GM12878 (cell line): ENCODE measurements at regions not wholly inside any gene's neighbourhood (a gene's known extent, or its start where the extent isn't known, plus 50 kb on each side); places are given as distances from the start of the nearest gene placed in this dataset.

ENCODE experiments used
- ASH2L ChIP-seq: fragments of 300-600, 200-600 bp; sonication (generic); IDR thresholded peaks from 2 replicates; pipeline ENCODE4 v1.6.1; 2017; ENCODE audit warnings: low read depth, mild to moderate bottlenecking, borderline replicate concordance
- CHD2 ChIP-seq: IDR thresholded peaks from 2 replicates; pipeline ENCODE4 v1.6.1; 2011; ENCODE audit warnings: low read depth, low read length, improper control_type of control experiment, borderline replicate concordance
- CHD4 ChIP-seq: fragments of 200-600 bp; sonication (generic); IDR thresholded peaks from 2 replicates; pipeline ENCODE4 v1.6.1; 2016; ENCODE audit warnings: mild to moderate bottlenecking
- ETV6 ChIP-seq, 2 experiments: fragments of 450-650 bp in 1 of 2; IDR thresholded peaks in 1 of 2; conservative IDR thresholded peaks in 1 of 2; 2 replicates each; pipeline ENCODE4 v1.6.1; 2014; ENCODE audit warnings: antibody characterized with exemption in 1 of 2, borderline replicate concordance in 1 of 2, low read depth in 1 of 2, mild to moderate bottlenecking in 1 of 2, moderate library complexity in 1 of 2
- NFXL1 ChIP-seq: fragments of 450-650 bp; IDR thresholded peaks from 2 replicates; pipeline ENCODE4 v1.6.1; 2017; ENCODE audit warnings: antibody characterized with exemption, mild to moderate bottlenecking, borderline replicate concordance
- NFYA ChIP-seq: IDR thresholded peaks from 2 replicates; pipeline ENCODE4 v1.6.1; 2011; ENCODE audit warnings: low read depth, mild to moderate bottlenecking, low read length, improper control_type of control experiment, borderline replicate concordance
- POLR2AphosphoS2 ChIP-seq: IDR thresholded peaks from 2 replicates; pipeline ENCODE4 v1.6.1; 2011; ENCODE audit warnings: low read depth, mild to moderate bottlenecking, low read length, improper control_type of control experiment, moderate library complexity
- RB1 ChIP-seq: fragments of 450-650 bp; formaldehyde crosslinking; IDR thresholded peaks from 2 replicates; pipeline ENCODE4 v1.6.1; 2017; ENCODE audit warnings: mild to moderate bottlenecking, borderline replicate concordance
- RELB ChIP-seq: fragments of 450-650 bp; IDR thresholded peaks from 2 replicates; pipeline ENCODE4 v1.6.1; 2017; ENCODE audit warnings: low read depth, mild to moderate bottlenecking, moderate library complexity
- SP1 ChIP-seq: IDR thresholded peaks from one replicate; pipeline ENCODE4 v1.6.1; 2011; ENCODE audit warnings: low read depth, low read length
- STAT3 ChIP-seq: IDR thresholded peaks from 2 replicates; pipeline ENCODE4 v1.6.1; 2011; ENCODE audit warnings: low read depth, low read length, improper control_type of control experiment
- USF1 ChIP-seq: IDR thresholded peaks from 2 replicates; pipeline ENCODE4 v1.6.1; 2011; ENCODE audit warnings: borderline replicate concordance, low read depth, mild to moderate bottlenecking, moderate library complexity, mixed read lengths, low read length; ENCODE audit not compliant: insufficient read depth; ENCODE audit errors: extremely low read length
- ZNF384 ChIP-seq: IDR thresholded peaks from 2 replicates; pipeline ENCODE4 v1.6.1; 2012; ENCODE audit warnings: low read depth, mild to moderate bottlenecking, low read length, improper control_type of control experiment, borderline replicate concordance

GRCh38 chr22:19643448-19644313 is 70.6 kb upstream of the SEPTIN5 start (continued):
- no peak for TF ChIP-seq USF1
- TF ChIP-seq CHD2 = no peak
- TF ChIP-seq ETV6 (conservative IDR thresholded peaks at IDR 0.05 in 1 of 2, IDR thresholded peaks at IDR 0.05 in 1 of 2; ENCODE audit: borderline replicate concordance in 1 of 2, low read depth in 1 of 2) = no peak
- no peak for TF ChIP-seq NFXL1
- TF ChIP-seq CHD4 = no peak
- no peak for TF ChIP-seq NFYA
- no peak for TF ChIP-seq ASH2L
- TF ChIP-seq POLR2AphosphoS2 = no peak
- TF ChIP-seq RB1 = no peak
- TF ChIP-seq SP1 = no peak
- TF ChIP-seq RELB = no peak
- no peak for TF ChIP-seq STAT3
- TF ChIP-seq ZNF384 = no peak
